Right lobe of liver (tissue), 6 donors: ENCODE measurements at regions not wholly inside any gene's neighbourhood (a gene's known extent, or its start where the extent isn't known, plus 50 kb on each side); places are given as distances from the start of the nearest gene placed in this dataset.
"Not testable (repeated sequence)": the region's sequence is repeated elsewhere in the genome, so short reads cannot be mapped to it uniquely, and the experiment has no call there.

Experiments
- ATAC-seq, 4 donors: fragments of 200-7000 bp; cut with Tn5 transposase; one replicate each; pipeline ENCODE4 v1.9.1; 2020; ENCODE audit warnings: mild to moderate bottlenecking in 4 of 4, moderate library complexity in 4 of 4
- DNase-seq, 3 donors: peaks; one replicate each; pipeline ENCODE4 v3.0.0-alpha.2; 2020
- H3K27ac ChIP-seq, 3 donors: fragments of 200-600 bp; one replicate each; pipeline ENCODE4 v1.8.0; 2022
- H3K27me3 ChIP-seq, 2 donors: fragments of 200-600 bp; one replicate each; pipeline ENCODE4 v1.8.0; 2022
- H3K36me3 ChIP-seq, 4 donors: fragments of 200-600 bp; sonication (generic) in 1 of 4; one replicate each; pipeline versions ENCODE4 v1.5.1 to v1.8.0; 2017 to 2022; ENCODE audit warnings: control low read depth in 1 of 4
- H3K4me1 ChIP-seq, 4 donors: fragments of 200-600 bp; sonication (generic) in 1 of 4; one replicate each; pipeline versions ENCODE4 v1.5.1 to v1.8.0; 2017 to 2022; ENCODE audit warnings: control low read depth in 1 of 4
- H3K4me3 ChIP-seq, 3 donors: fragments of 200-600 bp; one replicate each; pipeline ENCODE4 v1.8.0; 2022
- H3K9me3 ChIP-seq, 4 donors: fragments of 200-600 bp; sonication (generic) in 1 of 4; one replicate each; pipeline versions ENCODE4 v1.5.1 to v1.8.0; 2017 to 2022; ENCODE audit warnings: control low read depth in 1 of 4
- WGBS: methylation state at CpG from one replicate; pipeline ENCODE4 v1.1.6; 2018; ENCODE audit warnings: low coverage, low lambda C conversion rate; ENCODE audit not compliant: insufficient coverage; ENCODE audit errors: missing lambda C conversion rate; 5-methylcytosine and 5-hydroxymethylcytosine counted together
- intact Hi-C, 2 donors: fragments of 100-400 bp; cut with DNase I; formaldehyde crosslinking; loops; one replicate each; pipeline versions ENCODE4 v1.11.2 to v1.14.1; 2022
- donor health status: DM: no; HTN: yes; CAD: no.
- donor health status: DM: no; HTN: no; CAD: no.
- donor health status: DM: no; HTN: no; CAD: no.
- donor health status: DM: no; HTN: yes; CAD: no.
- donor health status: DM: no; HTN: yes; CAD: no.

DNA sequence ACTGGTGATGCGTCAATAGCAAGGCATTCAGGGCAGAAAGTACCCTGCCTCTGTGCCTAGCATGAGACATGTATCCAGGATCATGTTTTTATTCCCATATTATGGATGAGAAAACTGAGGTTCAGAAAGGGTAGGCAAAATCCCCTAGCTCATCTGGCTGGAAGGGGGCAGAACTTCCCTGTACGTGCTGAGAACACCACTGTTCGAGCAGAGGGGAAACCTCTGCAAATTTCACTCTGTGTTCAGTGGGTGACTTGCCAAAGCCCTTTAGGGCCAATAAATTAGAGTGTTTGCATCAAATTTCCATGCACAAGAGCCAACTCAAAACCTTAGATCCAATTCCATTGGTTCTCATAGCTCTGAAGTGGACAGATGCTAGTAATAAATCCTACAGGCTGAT lies 82.6 kb upstream of the PRSS12 start:
- H3K4me1 ChIP-seq, H3K27ac ChIP-seq, H3K9me3 ChIP-seq, DNase-seq, ATAC-seq, intact Hi-C loops, H3K4me3 ChIP-seq, H3K27me3 ChIP-seq, H3K36me3 ChIP-seq: not testable (repeated sequence)
- 83% methylated on average over 1 of the region's 3 CpGs for WGBS

DNA sequence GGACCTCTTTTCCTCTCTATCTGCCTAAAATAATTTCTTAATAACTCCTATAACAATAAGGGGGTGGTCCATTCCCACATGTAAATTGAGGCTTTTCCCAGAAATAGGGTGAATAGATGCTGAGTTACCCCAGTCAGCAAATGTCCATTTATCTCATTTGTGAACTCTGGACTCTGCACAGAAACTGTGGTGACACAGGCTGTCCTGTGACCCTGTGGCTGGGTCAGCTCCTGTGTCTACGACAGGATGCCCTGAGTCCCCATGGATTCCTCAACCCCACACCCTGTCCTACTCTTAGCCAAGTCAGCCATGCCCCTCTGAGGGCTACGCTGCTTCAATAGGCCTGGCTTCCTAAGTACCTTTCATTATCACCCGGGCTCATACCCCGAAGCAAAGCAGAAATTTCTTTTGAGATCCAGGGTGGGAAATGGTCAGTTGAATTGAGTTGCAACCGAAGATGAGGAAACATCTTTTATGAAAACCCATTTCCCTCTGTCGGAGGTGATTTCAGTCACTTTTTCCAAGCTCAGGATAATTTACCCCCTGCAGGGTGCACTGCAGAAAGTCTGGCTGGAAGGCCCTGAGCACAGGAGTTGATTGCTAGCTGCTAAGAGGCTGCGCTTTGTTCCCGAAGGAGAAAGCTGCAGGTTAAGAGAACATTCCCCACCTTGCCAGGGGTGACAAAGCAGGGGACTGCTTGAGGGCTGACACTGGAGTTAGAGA lies 89.5 kb upstream of the PRSS12 start:
- H3K4me1 ChIP-seq, H3K36me3 ChIP-seq, ATAC-seq, H3K9me3 ChIP-seq, H3K27me3 ChIP-seq, H3K4me3 ChIP-seq, intact Hi-C loops, H3K27ac ChIP-seq: not testable (repeated sequence)
- 74% methylated on average over 4 of the region's 8 CpGs for WGBS
- peak in 2 of 3 donors; percentile 23 to 43 for DNase-seq

DNA sequence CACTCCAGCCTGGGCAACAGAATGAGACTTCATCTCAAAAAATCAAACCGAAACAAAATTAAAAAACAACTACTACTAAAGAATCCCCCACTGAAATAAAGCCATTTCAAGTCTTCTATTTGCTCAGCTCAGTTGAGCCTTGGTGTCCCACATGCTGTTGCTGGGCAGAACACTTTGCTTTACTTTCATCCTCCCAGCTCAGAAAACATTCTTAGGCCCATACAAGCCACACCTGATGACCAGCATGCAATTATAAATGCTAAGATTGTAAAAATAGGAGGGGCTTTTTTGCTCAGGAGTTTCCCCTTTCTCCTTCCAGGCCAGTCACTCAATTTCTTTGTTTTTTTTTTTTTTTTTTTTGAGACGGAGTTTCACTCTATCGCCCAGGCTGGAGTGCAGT lies 94.6 kb upstream of the PRSS12 start:
- intact Hi-C loops, DNase-seq: not testable (repeated sequence)
- WGBS, result 90% methylated on average over 1 of the region's 3 CpGs

GRCh38 chr4:118454857-118455256 lies 102.1 kb upstream of the PRSS12 start:
- H3K4me3 ChIP-seq, ATAC-seq, DNase-seq, H3K27ac ChIP-seq, H3K27me3 ChIP-seq, H3K36me3 ChIP-seq, H3K9me3 ChIP-seq, intact Hi-C loops, H3K4me1 ChIP-seq: not testable (repeated sequence)
- 0% methylated on average over 1 of the region's 1 CpG for WGBS

More for the DNA sequence above, 94.6 kb upstream of the PRSS12 start:
- not testable (repeated sequence) for H3K4me3 ChIP-seq, ATAC-seq, H3K4me1 ChIP-seq, H3K27me3 ChIP-seq, H3K27ac ChIP-seq, H3K36me3 ChIP-seq, H3K9me3 ChIP-seq

GRCh38 chr4:118461435-118461834 lies 108.6 kb upstream of the PRSS12 start:
- H3K36me3 ChIP-seq, ATAC-seq: not testable (repeated sequence)
- 88% methylated on average over 5 of the region's 5 CpGs for WGBS

DNA sequence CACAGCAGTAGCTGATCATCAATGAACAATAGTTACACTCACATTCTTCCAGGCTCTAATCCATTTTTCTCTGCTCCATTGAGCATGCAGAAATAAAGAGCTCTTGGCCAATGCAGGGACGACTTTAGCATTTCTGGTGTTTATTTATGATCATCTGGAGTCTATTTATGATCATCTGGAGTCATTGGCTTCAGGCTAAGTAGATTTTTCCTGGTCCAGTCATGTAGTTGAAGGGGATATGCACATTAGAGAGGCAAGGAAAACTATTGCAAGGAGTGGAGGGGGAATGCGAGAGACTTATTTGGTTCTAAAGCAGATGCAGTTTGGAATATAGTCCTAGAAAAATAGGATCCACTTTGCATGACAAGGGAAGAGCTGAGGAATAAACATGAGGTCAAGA lies 113.0 kb upstream of the PRSS12 start:
- 55% methylated on average over 2 of the region's 2 CpGs for WGBS
- DNase-seq, intact Hi-C loops, H3K36me3 ChIP-seq, ATAC-seq, H3K4me3 ChIP-seq, H3K4me1 ChIP-seq, H3K27me3 ChIP-seq, H3K27ac ChIP-seq, H3K9me3 ChIP-seq: not testable (repeated sequence)

More at GRCh38 chr4:118461435-118461834, 108.6 kb upstream of the PRSS12 start:
- intact Hi-C loops, H3K4me3 ChIP-seq, H3K9me3 ChIP-seq, H3K27ac ChIP-seq, DNase-seq, H3K27me3 ChIP-seq, H3K4me1 ChIP-seq: not testable (repeated sequence)

DNA sequence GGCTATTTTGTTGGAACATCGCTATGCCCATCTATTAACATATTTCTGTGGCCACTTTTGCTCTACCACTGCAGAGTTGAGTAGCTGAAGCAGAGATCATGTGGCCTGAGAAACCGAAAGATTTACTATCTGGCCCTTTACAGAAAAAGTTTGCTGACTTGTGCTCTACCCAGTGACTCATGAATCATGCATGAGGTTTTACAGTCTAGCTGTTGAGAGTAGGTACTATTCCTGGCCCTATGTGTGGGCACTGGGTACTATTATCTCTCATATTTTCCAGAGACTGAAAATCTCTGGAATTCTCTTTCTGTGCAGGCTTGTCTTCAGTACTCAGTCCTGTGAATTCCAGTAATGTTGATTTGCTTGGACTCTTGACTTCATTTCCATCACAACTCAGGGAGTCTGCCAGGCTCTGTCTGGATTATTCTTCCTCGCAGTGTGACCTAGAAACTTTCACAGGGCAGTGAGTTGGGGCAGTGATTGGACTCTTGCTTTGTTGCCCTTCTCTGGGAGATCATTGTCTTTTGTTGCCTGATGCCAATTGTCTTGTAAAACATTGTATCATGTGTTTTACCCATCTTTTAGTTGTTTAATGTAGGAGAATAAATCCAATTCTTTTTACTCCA lies 121.3 kb upstream of the PRSS12 start:
- H3K4me3 ChIP-seq, ATAC-seq, H3K9me3 ChIP-seq, DNase-seq, intact Hi-C loops, H3K4me1 ChIP-seq, H3K27me3 ChIP-seq, H3K36me3 ChIP-seq, H3K27ac ChIP-seq: not testable (repeated sequence)
- 100% methylated on average over 3 of the region's 3 CpGs for WGBS

DNA sequence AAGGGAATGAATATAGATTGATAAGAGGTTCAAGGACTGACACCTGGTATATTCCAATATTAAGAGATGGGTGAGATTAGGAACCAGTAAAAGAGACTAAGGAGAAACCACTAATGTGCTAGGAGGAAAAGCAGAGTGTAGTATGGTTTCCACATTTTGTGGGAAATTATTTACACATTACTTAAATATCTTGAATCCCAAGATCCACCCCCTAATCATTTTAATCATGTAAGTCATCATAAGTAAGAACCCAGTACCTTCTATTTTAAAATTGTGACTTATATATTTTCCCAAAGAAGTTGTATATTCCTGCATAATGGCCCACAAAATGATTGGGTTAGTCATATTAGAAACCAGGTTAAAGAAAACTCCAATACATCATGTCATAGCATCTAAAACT lies 122.0 kb upstream of the PRSS12 start:
- H3K4me1 ChIP-seq, H3K27ac ChIP-seq, ATAC-seq, intact Hi-C loops, DNase-seq, H3K9me3 ChIP-seq, H3K27me3 ChIP-seq, H3K4me3 ChIP-seq, H3K36me3 ChIP-seq: not testable (repeated sequence)

DNA sequence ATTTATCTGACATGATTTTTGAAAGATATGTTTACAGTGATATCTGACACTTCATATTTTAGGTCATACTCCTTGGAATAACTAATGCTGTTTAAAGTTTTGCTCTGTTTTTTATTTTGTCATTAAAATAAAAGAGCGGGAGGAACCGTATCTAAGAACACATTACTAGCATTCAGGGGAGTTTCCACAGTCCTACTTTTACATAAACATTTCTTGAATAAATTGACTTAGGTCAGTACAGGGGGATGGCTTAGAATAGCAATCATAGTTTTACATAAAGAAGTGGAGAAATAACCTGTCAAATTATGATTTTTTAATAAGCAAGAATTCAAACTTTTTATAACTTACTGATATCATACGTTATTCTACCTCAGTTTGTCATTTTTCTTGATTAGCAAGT lies 123.1 kb upstream of the PRSS12 start:
- intact Hi-C loops, H3K9me3 ChIP-seq, DNase-seq, H3K4me1 ChIP-seq, H3K4me3 ChIP-seq, H3K27me3 ChIP-seq, H3K27ac ChIP-seq, ATAC-seq, H3K36me3 ChIP-seq: not testable (repeated sequence)
- WGBS, result 70% methylated on average over 3 of the region's 3 CpGs

DNA sequence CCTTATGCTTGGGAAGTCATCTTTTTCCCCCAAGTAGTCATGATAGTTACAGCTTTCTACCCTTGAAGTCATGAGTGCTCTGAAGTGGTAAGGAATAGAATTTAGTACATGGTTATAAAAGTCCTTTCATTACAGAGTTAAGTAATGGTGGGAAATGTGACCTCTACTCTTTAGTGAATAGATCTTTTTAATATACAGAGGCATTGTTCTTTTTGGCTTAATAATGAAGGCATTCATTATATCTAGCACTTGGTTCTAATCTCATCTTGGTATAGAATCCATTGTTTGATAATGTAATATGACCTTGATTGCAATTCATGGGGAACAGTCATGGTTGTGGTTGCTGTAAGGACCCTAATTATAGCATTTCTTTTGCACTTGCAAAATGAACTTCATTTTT lies 125.0 kb upstream of the PRSS12 start:
- intact Hi-C loops, H3K4me1 ChIP-seq, H3K9me3 ChIP-seq, H3K27me3 ChIP-seq, H3K27ac ChIP-seq, H3K36me3 ChIP-seq, H3K4me3 ChIP-seq, ATAC-seq, DNase-seq: not testable (repeated sequence)

GRCh38 chr4:118485801-118486314 lies 133.1 kb upstream of the PRSS12 start:
- H3K4me1 ChIP-seq, H3K9me3 ChIP-seq, H3K27me3 ChIP-seq, ATAC-seq, H3K36me3 ChIP-seq, DNase-seq, intact Hi-C loops, H3K27ac ChIP-seq, H3K4me3 ChIP-seq: not testable (repeated sequence)
- WGBS, result 60% methylated on average over 3 of the region's 3 CpGs

GRCh38 chr4:118492963-118493362 lies 140.2 kb upstream of the PRSS12 start:
- DNase-seq, intact Hi-C loops, H3K27me3 ChIP-seq, H3K27ac ChIP-seq, H3K4me3 ChIP-seq, H3K4me1 ChIP-seq, ATAC-seq, H3K9me3 ChIP-seq, H3K36me3 ChIP-seq: not testable (repeated sequence)
- 61% methylated on average over 3 of the region's 4 CpGs for WGBS
